ENCODE measurements at regions not wholly inside any gene's neighbourhood (a gene's known extent, or its start where the extent isn't known, plus 50 kb on each side); places are given as distances from the start of the nearest gene placed in this dataset.

DNA sequence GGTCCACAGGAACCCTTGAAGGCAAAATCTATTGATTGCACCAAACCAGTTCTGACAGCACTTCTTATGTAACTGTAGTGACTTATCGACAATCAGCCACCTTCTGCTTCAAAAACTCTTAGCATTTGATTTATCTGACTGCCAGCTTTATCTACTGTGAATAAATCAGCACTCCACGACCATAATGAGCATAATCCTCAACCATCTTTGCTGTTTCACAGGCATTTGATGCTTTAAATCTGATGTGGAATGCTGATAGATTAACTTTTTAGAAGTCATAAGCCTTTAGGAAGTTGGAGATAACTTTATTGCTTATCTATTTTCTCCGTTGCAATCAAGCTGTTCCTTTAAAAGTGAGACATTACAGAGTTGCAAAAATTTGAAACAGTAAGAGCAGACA, 101.5 kb upstream of the PTCHD4 start:
- Mint-ChIP-seq H3K27me3 (ENCODE audit: low read depth in 2 of 2) (no peaks in the 10 kb centered on the region), H3K36me3 (no peaks in the 10 kb centered on the region), H3K4me3 (no peak overlapping the region), H3K4me1 (no peaks in the 10 kb centered on the region), H3K27ac (no peak overlapping the region), H3K9me3 (peaks cover 13 to 15% of the 10 kb centered on the region in 2 donors)
- 47% methylated on average over 3 of the region's 3 CpGs for WGBS (ENCODE audit: insufficient coverage)
- no peak overlapping the region for H3K27ac ChIP-seq (ENCODE audit: low read length)
- intact Hi-C loops (cut with micrococcal nuclease), result no loop called here
- no peak overlapping the region for H3K4me3 ChIP-seq (ENCODE audit: low read length)
- DNase-seq (no peak), ATAC-seq (no peak)
- no peaks in the 10 kb centered on the region for H3K36me3 ChIP-seq (ENCODE audit: control insufficient read depth, insufficient read depth, low read length)
- peaks cover 3% of the 10 kb centered on the region for H3K9me3 ChIP-seq (ENCODE audit: control insufficient read depth, insufficient read depth, low read length)
- TF ChIP-seq, protein P1, sequence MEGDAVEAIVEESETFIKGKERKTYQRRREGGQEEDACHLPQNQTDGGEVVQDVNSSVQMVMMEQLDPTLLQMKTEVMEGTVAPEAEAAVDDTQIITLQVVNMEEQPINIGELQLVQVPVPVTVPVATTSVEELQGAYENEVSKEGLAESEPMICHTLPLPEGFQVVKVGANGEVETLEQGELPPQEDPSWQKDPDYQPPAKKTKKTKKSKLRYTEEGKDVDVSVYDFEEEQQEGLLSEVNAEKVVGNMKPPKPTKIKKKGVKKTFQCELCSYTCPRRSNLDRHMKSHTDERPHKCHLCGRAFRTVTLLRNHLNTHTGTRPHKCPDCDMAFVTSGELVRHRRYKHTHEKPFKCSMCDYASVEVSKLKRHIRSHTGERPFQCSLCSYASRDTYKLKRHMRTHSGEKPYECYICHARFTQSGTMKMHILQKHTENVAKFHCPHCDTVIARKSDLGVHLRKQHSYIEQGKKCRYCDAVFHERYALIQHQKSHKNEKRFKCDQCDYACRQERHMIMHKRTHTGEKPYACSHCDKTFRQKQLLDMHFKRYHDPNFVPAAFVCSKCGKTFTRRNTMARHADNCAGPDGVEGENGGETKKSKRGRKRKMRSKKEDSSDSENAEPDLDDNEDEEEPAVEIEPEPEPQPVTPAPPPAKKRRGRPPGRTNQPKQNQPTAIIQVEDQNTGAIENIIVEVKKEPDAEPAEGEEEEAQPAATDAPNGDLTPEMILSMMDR (IDR thresholded peaks at IDR 0.05), result no peak
- H3K4me1 ChIP-seq (ENCODE audit: control insufficient read depth, insufficient read depth, low read length), result no peaks in the 10 kb centered on the region
- no peaks in the 10 kb centered on the region for H3K27me3 ChIP-seq (ENCODE audit: control insufficient read depth, insufficient read depth, low read length)

- ATAC-seq (no peak), DNase-seq (no peak)
- no peaks in the 10 kb centered on the region for H3K27me3 Mint-ChIP-seq (ENCODE audit: low read depth in 2 of 2)
- H3K4me1 Mint-ChIP-seq, result no peaks in the 10 kb centered on the region
- H3K27ac ChIP-seq (ENCODE audit: low read length), result no peak overlapping the region
- no peak overlapping the region for H3K4me3 ChIP-seq (ENCODE audit: low read length)
- no peaks in the 10 kb centered on the region for H3K4me1 ChIP-seq (ENCODE audit: control insufficient read depth, insufficient read depth, low read length)
- no peaks in the 10 kb centered on the region for H3K36me3 ChIP-seq (ENCODE audit: control insufficient read depth, insufficient read depth, low read length)
- H3K9me3 ChIP-seq (ENCODE audit: control insufficient read depth, insufficient read depth, low read length), result no peaks in the 10 kb centered on the region
- no peaks in the 10 kb centered on the region for H3K27me3 ChIP-seq (ENCODE audit: control insufficient read depth, insufficient read depth, low read length)
- H3K9me3 Mint-ChIP-seq, result peaks cover 11 to 13% of the 10 kb centered on the region in 2 donors
- intact Hi-C loops (cut with micrococcal nuclease), result no loop called here
- H3K4me3 Mint-ChIP-seq, result no peak overlapping the region
- peaks cover 9% of the 10 kb centered on the region for H3K36me3 Mint-ChIP-seq
- TF ChIP-seq, protein P1 (IDR thresholded peaks at IDR 0.05), result no peak
- 100% methylated on average over 1 of the region's 1 CpG for WGBS (ENCODE audit: insufficient coverage)
- no peak overlapping the region for H3K27ac Mint-ChIP-seq
Measured at GRCh38 chr6:48206091-48206490, 95.1 kb upstream of the PTCHD4 start.

GRCh38 chr6:48200869-48201390, 89.9 kb upstream of the PTCHD4 start:
- H3K27ac Mint-ChIP-seq, result no peak overlapping the region
- DNase-seq (no peak), ATAC-seq (no peak)
- Histone ChIP-seq H3K36me3 (ENCODE audit: control insufficient read depth, insufficient read depth, low read length) (no peaks in the 10 kb centered on the region), H3K27ac (ENCODE audit: low read length) (no peak overlapping the region), H3K27me3 (ENCODE audit: control insufficient read depth, insufficient read depth, low read length) (no peaks in the 10 kb centered on the region), H3K4me1 (ENCODE audit: control insufficient read depth, insufficient read depth, low read length) (no peaks in the 10 kb centered on the region), H3K4me3 (ENCODE audit: low read length) (no peak overlapping the region), H3K9me3 (ENCODE audit: control insufficient read depth, insufficient read depth, low read length) (no peaks in the 10 kb centered on the region)
- H3K4me1 Mint-ChIP-seq, result no peaks in the 10 kb centered on the region
- WGBS (ENCODE audit: insufficient coverage), result 88% methylated on average over 2 of the region's 3 CpGs
- TF ChIP-seq, protein P1 (IDR thresholded peaks at IDR 0.05), result no peak
- no peak overlapping the region for H3K4me3 Mint-ChIP-seq
- peaks cover 6 to 7% of the 10 kb centered on the region in 2 donors for H3K9me3 Mint-ChIP-seq
- intact Hi-C loops (cut with micrococcal nuclease), result no loop called here
- peaks cover 9% of the 10 kb centered on the region for H3K36me3 Mint-ChIP-seq
- H3K27me3 Mint-ChIP-seq (ENCODE audit: low read depth in 2 of 2), result no peaks in the 10 kb centered on the region

DNA sequence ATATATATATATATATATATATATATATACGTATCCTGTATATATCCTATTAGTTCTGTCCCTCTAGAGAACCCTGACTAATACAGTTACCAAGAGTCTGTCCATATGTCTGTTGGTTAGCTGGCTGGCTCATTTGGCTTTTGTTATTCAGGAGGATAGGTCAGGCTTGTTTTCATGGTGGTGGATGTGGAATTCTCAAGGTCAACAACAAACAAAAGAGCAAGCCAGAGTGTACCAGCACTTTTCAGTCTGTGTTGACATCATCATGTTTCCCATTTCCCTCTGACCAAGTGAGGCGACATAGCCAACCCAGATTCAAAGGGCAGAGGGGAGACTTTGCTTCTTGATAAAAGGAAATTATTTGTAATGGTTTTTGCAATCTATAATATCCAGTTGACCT, 88.5 kb upstream of the PTCHD4 start:
- H3K4me3 Mint-ChIP-seq, result no peak overlapping the region
- ATAC-seq, result no peak
- TF ChIP-seq, protein P1 (IDR thresholded peaks at IDR 0.05), result no peak

More for the DNA sequence above, 88.5 kb upstream of the PTCHD4 start:
- Histone ChIP-seq H3K27me3 (ENCODE audit: control insufficient read depth, insufficient read depth, low read length) (no peaks in the 10 kb centered on the region), H3K27ac (ENCODE audit: low read length) (no peak overlapping the region), H3K4me1 (ENCODE audit: control insufficient read depth, insufficient read depth, low read length) (no peaks in the 10 kb centered on the region), H3K4me3 (ENCODE audit: low read length) (no peak overlapping the region), H3K36me3 (ENCODE audit: control insufficient read depth, insufficient read depth, low read length) (no peaks in the 10 kb centered on the region), H3K9me3 (ENCODE audit: control insufficient read depth, insufficient read depth, low read length) (peaks cover 2% of the 10 kb centered on the region)
- Mint-ChIP-seq H3K27ac (no peak overlapping the region), H3K4me1 (no peaks in the 10 kb centered on the region), H3K36me3 (peaks cover 9% of the 10 kb centered on the region), H3K27me3 (ENCODE audit: low read depth in 2 of 2) (no peaks in the 10 kb centered on the region), H3K9me3 (peaks cover 7% of the 10 kb centered on the region in 2 donors)
- no peak for DNase-seq
- intact Hi-C loops (cut with micrococcal nuclease), result no loop called here
- WGBS (ENCODE audit: insufficient coverage), result 100% methylated on average over 1 of the region's 2 CpGs

Measured in natural killer cell (primary cell).